ENCODE measurements at regions not wholly inside any gene's neighbourhood (a gene's known extent, or its start where the extent isn't known, plus 50 kb on each side); places are given as distances from the start of the nearest gene placed in this dataset.
"Not testable (repeated sequence)": the region's sequence is repeated elsewhere in the genome, so short reads cannot be mapped to it uniquely, and the experiment has no call there.

DNA sequence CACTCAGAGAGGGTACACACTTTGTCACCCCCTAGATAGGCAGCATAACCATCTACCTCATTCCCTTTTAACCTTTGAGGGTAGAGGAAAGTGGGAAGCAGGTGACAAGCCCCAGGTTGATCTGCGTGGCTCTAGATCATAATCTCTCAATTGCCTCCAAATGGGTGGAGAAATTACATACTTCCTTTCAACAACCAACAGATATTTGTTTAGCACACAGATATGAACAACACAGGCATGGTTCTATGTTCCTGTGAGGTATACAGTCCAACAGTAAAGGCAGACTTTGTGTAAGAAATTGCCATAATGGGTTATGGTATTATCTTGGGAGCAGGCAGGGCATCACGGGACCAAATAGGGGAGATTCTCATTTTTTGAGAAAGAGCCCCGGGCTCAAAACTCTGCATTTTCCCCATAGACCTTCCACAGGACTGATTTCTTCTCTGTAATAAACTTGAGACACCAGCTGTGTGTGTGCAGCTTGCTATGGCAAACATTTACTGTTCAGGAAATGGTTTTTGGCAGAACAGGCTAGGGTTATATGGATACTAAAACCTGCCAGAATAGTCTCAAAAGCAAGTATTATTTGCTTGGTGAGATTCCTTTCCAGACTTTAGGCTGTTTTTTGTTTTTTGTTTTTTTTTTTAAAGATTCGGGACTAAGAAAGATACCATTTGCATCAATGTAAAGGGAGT, 126.2 kb downstream of the CD164 start:
- Histone ChIP-seq H3K36me3 (no peaks in the 10 kb centered on the region), H3K4me1 (peaks cover 7% of the 10 kb centered on the region), H3K9me3 (replicated peaks) (no peaks in the 10 kb centered on the region), H3K27ac (replicated peaks) (no peak overlapping the region), H3K4me3 (no peak overlapping the region), H3K27me3 (ENCODE audit: low read depth) (no peaks in the 10 kb centered on the region)
- TF ChIP-seq, protein P1, sequence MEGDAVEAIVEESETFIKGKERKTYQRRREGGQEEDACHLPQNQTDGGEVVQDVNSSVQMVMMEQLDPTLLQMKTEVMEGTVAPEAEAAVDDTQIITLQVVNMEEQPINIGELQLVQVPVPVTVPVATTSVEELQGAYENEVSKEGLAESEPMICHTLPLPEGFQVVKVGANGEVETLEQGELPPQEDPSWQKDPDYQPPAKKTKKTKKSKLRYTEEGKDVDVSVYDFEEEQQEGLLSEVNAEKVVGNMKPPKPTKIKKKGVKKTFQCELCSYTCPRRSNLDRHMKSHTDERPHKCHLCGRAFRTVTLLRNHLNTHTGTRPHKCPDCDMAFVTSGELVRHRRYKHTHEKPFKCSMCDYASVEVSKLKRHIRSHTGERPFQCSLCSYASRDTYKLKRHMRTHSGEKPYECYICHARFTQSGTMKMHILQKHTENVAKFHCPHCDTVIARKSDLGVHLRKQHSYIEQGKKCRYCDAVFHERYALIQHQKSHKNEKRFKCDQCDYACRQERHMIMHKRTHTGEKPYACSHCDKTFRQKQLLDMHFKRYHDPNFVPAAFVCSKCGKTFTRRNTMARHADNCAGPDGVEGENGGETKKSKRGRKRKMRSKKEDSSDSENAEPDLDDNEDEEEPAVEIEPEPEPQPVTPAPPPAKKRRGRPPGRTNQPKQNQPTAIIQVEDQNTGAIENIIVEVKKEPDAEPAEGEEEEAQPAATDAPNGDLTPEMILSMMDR (IDR thresholded peaks at IDR 0.05; ENCODE audit: borderline replicate concordance) = no peak
- no peak for DNase-seq
- intact Hi-C loops (cut with micrococcal nuclease) = no loop called here

DNA sequence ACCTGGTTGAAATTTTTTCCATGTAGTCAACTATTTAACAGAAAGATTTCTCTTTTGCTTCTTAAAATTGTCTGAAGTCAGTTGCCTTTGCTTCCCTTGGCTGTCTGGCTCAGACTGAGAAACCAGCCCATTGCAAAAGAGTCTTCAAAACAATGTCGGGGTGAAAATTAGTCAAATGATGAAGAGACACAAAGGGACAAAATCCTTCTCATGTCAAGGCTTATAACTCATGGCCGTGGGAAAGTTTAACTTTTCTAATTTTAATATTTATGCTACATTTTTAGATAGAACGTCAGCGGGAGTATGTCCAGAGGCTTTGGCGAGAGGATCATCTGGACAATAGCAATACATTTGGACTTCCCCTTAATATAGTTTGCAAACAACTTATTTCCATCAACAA, 127.2 kb downstream of the CD164 start:
- Histone ChIP-seq H3K36me3 (no peaks in the 10 kb centered on the region), H3K4me3 (no peak overlapping the region), H3K27ac (replicated peaks) (no peak overlapping the region), H3K4me1 (peaks cover 7% of the 10 kb centered on the region), H3K9me3 (replicated peaks) (no peaks in the 10 kb centered on the region), H3K27me3 (ENCODE audit: low read depth) (no peaks in the 10 kb centered on the region)
- intact Hi-C loops (cut with micrococcal nuclease) = no loop called here
- TF ChIP-seq, protein P1 (IDR thresholded peaks at IDR 0.05; ENCODE audit: borderline replicate concordance) = no peak
- DNase-seq = no peak

DNA sequence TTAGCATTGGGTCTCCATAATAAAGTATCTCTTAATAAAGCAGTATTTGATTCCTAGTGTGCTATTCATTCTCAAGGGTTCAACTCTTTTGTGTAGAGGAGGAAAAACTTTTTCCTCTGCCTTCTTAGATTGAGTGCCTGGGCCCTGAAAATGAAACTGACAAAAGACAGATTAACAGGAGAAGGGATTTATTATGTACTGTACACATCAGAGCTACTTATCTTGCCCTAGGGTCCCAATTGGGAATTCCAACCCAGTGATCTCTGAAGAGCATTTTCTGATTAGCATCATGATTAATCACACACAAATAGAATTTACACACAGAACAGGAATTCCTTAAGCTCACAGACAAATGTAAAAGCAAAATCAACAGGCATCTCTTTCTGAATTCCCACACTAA, 128.9 kb downstream of the CD164 start:
- TF ChIP-seq, protein P1 (IDR thresholded peaks at IDR 0.05; ENCODE audit: borderline replicate concordance) = no peak
- H3K27me3 ChIP-seq (ENCODE audit: low read depth) = no peaks in the 10 kb centered on the region
- H3K4me1 ChIP-seq = peaks cover 7% of the 10 kb centered on the region
- no peak overlapping the region for H3K27ac ChIP-seq (replicated peaks)
- H3K9me3 ChIP-seq (replicated peaks) = no peaks in the 10 kb centered on the region
- H3K36me3 ChIP-seq = no peaks in the 10 kb centered on the region
- no peak for DNase-seq
- intact Hi-C loops (cut with micrococcal nuclease) = no loop called here
- no peak overlapping the region for H3K4me3 ChIP-seq

DNA sequence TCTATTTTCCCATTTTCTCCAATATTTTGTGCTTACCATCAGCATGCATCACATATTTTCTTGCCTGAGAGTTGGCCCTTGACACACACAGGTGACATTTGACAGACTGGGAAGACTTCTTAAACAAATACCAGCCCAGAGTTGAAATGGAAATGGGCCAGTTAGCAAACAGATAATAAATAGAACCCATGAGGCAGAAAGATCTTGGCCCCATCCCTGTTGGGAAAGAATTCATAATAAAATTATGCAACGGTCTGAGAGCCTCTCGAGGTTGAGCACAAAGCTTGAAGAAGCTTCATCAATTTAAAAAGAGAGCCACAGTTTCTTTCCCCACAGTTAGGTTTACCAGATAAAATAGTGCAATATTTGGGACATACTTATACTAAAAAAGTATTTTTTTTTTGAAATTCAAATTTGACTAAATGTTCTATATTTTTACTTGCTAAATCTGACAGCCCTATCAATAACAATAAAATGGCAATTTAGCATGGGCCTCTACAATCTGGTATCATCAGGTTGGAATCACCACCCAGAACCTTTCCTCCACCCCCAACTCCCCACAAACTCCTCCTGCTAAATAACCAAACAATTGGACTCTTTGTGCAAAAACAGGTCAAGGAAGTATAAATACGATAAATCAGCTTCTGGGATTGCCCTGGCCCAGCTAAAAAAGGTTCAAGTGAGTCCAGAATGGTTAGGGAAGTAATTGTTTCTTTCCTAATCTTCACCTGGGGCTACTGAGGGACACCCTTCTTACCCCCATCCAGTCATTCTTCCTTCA, 129.8 kb downstream of the CD164 start:
- intact Hi-C loops (cut with micrococcal nuclease) = no loop called here
- H3K27ac ChIP-seq (replicated peaks) = no peak overlapping the region
- H3K36me3 ChIP-seq = no peaks in the 10 kb centered on the region
- H3K4me1 ChIP-seq = peaks cover 7% of the 10 kb centered on the region
- no peak overlapping the region for H3K4me3 ChIP-seq
- no peaks in the 10 kb centered on the region for H3K9me3 ChIP-seq (replicated peaks)
- no peaks in the 10 kb centered on the region for H3K27me3 ChIP-seq (ENCODE audit: low read depth)
- DNase-seq = no peak
- TF ChIP-seq, protein P1 (IDR thresholded peaks at IDR 0.05; ENCODE audit: borderline replicate concordance) = no peak

DNA sequence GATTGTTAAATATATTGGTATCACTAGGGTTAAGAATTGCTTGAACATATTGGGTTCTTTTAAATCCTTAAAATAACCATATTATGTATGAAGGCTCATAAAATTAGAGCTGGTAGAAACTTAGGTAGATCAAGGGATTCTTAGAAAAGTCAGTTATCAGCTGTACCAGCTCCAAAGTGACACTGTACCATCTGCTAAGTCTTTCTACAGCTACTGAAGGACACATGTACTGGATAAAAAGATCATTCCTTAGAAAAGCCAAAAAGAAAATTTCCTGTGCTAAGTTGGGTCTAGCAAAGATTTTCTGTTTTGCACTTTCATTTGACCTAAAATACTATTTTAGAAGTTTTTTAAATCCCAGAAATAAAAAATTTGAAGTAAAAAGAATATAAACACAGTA, 130.4 kb downstream of the CD164 start:
- peaks cover 7% of the 10 kb centered on the region for H3K4me1 ChIP-seq
- TF ChIP-seq, protein P1 (IDR thresholded peaks at IDR 0.05; ENCODE audit: borderline replicate concordance) = no peak
- no peaks in the 10 kb centered on the region for H3K27me3 ChIP-seq (ENCODE audit: low read depth)
- no peak overlapping the region for H3K4me3 ChIP-seq
- H3K27ac ChIP-seq (replicated peaks) = no peak overlapping the region
- H3K9me3 ChIP-seq (replicated peaks) = no peaks in the 10 kb centered on the region
- intact Hi-C loops (cut with micrococcal nuclease) = no loop called here
- H3K36me3 ChIP-seq = no peaks in the 10 kb centered on the region
- no peak for DNase-seq

DNA sequence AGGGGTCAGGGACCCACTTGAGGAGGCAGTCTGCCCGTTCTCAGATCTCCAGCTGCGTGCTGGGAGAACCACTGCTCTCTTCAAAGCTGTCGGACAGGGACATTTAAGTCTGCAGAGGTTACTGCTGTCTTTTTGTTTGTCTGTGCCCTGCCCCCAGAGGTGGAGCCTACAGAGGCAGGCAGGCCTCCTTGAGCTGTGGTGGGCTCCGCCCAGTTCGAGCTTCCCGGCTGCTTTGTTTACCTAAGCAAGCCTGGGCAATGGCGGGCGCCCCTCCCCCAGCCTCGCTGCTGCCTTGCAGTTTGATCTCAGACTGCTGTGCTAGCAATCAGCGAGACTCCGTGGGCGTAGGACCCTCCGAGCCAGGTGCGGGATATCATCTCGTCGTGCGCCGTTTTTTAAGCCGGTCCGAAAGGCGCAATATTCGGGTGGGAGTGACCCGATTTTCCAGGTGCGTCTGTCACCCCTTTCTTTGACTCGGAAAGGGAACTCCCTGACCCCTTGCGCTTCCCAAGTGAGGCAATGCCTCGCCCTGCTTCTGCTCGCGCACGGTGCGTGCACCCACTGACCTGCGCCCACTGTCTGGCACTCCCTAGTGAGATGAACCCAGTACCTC, 131.6 kb downstream of the CD164 start:
- DNase-seq; H3K4me3 ChIP-seq; H3K36me3 ChIP-seq; H3K27ac ChIP-seq (replicated peaks); H3K4me1 ChIP-seq; H3K9me3 ChIP-seq (replicated peaks); H3K27me3 ChIP-seq (ENCODE audit: low read depth); intact Hi-C loops (cut with micrococcal nuclease): not testable (repeated sequence)

Measured in left ventricle myocardium inferior (tissue), 1 donor.